GM13977 (cell line): ENCODE measurements at regions not wholly inside any gene's neighbourhood (a gene's known extent, or its start where the extent isn't known, plus 50 kb on each side); places are given as distances from the start of the nearest gene placed in this dataset.

Source experiments
- DNase-seq: peaks from one replicate; pipeline ENCODE4 v3.0.0; 2012; ENCODE audit warnings: low spot score
- CTCF ChIP-seq: IDR thresholded peaks from 2 replicates; pipeline ENCODE4 v1.5.1; 2012; ENCODE audit warnings: mild to moderate bottlenecking, control low read depth; ENCODE audit not compliant: insufficient read depth; ENCODE audit errors: extremely low read depth, missing control alignments
- in situ Hi-C: fragments of 300-500 bp; cut with MboI; formaldehyde crosslinking; loops from one replicate; pipeline ENCODE4 v1.12.0; 2022; ENCODE audit warnings: low sequenced_read_pairs, low pct_unique_long_range_greater_than_20kb, mixed read lengths, inconsistent platforms; ENCODE audit not compliant: unreplicated experiment

GRCh38 chr12:16136219-16136988 is 141.1 kb downstream of the SLC15A5 start:
- no peak for DNase-seq
- no peak for TF ChIP-seq CTCF
- in situ Hi-C loops = no loop called here

- in situ Hi-C loops = no loop called here
- no peak for TF ChIP-seq CTCF
- no peak for DNase-seq
These were observed 142.2 kb downstream of the SLC15A5 start for GRCh38 chr12:16135323-16135722.

- DNase-seq = no peak
- TF ChIP-seq CTCF = no peak
- in situ Hi-C loops = no loop called here
These were observed 147.1 kb downstream of the SLC15A5 start for GRCh38 chr12:16130343-16130742.

- in situ Hi-C loops = no loop called here
- no peak for DNase-seq
These were observed 155.5 kb downstream of the SLC15A5 start for GRCh38 chr12:16121953-16122352.

GRCh38 chr12:16119618-16120415 is 157.7 kb downstream of the SLC15A5 start:
- in situ Hi-C loops = no loop called here
- no peak for TF ChIP-seq CTCF
- no peak for DNase-seq

More at GRCh38 chr12:16121953-16122352, 155.5 kb downstream of the SLC15A5 start:
- peak; percentile 9 for TF ChIP-seq CTCF

GRCh38 chr12:16118586-16118985 is 158.9 kb downstream of the SLC15A5 start:
- in situ Hi-C loops = no loop called here

More at GRCh38 chr12:16118586-16118985, 158.9 kb downstream of the SLC15A5 start:
- DNase-seq = no peak
- no peak for TF ChIP-seq CTCF
